Left cardiac atrium (tissue), 4 donors: ENCODE measurements at regions not wholly inside any gene's neighbourhood (a gene's known extent, or its start where the extent isn't known, plus 50 kb on each side); places are given as distances from the start of the nearest gene placed in this dataset.

Experiments
- ATAC-seq, 2 donors: fragments of 200-7000 bp; cut with Tn5 transposase; one replicate each; pipeline ENCODE4 v1.9.1; 2020; ENCODE audit warnings: mild to moderate bottlenecking in 2 of 2, moderate library complexity in 2 of 2
- DNase-seq: peaks from one replicate; pipeline ENCODE4 v3.0.0-alpha.2; 2020
- intact Hi-C, 2 donors: fragments of 100-400 bp; cut with DNase I; formaldehyde crosslinking; loops; one replicate each; pipeline versions ENCODE4 v1.14.1 to v1.15.1; 2022 to 2023
- donor health status: DM: no; HTN: yes; CAD: no.
- donor health status: DM: no; HTN: yes; CAD: no; lungs with severe emphysema.
- donor health status: DM: yes; HTN: yes; CAD: no.
- donor health status: Dilated cardiomyopathy.

DNA sequence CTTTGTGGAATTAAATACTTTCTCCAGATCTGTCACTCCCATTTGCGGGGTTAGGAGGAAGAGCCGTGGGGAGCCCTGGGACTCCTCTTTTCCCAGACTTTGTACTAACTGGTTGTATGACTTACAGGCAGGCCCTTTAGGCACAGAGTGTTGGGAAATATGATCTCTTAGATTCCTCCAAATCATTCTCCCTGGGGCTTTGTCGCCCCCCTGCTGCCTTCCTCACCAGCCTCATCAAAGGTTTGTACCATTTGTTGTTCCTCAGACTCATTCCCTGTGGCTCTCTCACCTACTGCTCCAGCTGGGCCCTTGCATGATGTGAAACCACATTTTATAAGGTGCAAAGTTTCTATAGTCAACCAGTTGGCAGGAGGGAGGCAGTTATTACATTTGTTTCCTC lies 56.4 kb downstream of the CRYGS start:
- peak in 1 of 2 donors; percentile 63 for ATAC-seq
- no peak for DNase-seq
- intact Hi-C loops, result no loop called here

DNA sequence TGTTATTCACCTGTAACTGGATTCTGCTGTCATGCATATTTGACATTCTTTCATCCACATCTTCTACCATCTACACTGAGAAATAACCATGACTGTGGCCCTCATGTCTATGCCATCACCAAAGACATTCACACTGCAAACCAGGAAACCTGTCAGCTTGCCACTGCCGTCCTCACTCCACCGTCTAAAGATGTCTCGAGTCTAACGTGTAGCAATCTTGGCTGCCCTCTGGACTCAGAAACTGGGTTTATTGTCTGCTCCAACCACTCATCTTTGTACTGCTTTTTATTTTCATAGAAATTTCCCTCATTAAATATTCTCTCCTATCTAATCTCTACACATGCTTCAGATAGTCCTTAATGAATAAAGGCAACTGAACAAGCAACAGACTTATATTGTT lies 57.1 kb downstream of the CRYGS start:
- DNase-seq (no peak), ATAC-seq (no peak)
- intact Hi-C loops, result no loop called here

DNA sequence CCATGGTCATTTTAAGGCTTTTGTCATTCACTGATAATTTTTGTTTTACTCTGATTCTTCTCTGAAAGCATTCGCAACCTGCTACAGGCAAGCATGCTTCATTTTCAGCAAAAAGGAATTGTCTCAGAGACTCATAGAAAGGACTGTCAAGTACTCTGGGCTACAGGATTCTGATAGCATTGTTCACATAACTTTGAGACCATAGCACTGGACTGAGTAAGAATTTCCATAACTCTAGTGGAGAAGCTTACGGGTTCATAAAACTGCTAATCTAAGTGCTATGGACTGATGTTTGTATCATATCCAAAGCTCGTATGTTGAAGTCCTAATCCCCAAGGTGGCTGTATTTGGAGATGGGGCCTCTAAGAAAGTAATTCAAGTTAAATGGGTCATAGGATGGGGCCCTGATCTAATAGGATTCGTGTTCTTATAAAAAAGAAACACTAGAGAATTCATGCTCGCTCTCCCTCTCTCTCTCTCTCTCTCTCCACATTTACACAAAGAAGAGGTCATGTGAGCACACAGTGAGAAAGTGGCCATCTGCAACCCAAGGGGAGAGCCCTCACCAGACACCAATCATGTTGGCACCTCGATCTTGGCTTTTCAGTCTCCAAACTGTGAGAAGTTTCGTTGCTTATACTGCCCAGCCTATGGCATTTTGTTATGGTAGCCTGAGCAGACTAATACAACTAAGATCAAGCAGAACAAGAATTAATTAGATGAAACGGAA lies 60.4 kb downstream of the CRYGS start:
- ATAC-seq (no peak), DNase-seq (no peak)
- intact Hi-C loops, result no loop called here

DNA sequence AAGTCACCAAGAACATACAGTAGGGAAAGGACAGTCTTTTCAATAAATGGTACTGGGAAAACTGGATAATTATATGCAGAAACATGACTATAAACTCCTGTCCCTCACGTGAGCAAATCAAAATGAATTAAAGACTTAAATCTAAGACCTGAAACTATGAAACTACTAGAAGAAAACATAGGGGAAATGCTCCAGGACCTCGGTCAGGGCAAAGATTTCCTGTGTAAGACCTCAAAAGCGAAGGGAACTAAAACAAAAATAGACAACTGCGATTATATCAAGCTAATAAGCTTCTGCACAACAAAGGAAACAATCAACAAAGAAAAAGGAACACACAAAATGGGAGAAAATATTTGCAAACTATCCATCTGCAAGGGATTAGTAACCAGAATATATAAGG lies 62.7 kb downstream of the CRYGS start:
- no peak for DNase-seq
- intact Hi-C loops, result no loop called here
- no peak for ATAC-seq

DNA sequence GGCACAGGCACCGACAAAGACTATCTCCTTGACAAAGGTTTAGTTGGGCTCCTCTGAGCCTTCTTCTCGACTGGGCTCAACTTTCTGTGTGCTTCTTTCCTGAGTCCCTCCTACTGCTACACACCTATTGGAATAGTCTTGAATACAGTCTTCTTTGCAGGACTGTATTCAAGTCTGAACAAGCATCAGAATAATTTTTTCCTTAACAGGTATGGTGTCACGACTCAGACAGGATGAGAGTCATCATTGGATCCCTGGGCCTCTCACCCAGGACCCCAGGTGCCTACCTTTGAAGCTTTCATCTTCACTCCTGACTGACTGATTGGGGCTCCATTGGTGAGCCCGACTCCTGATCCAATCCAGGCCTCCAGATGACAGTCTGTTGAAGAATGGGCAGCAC lies 66.3 kb downstream of the CRYGS start:
- ATAC-seq (no peak), DNase-seq (no peak)
- intact Hi-C loops, result loop anchor here in 1 of 2 donors (10.0 kb wide), 1 partner anchor 123 kb away; no protein-coding TSS in a partner anchor

DNA sequence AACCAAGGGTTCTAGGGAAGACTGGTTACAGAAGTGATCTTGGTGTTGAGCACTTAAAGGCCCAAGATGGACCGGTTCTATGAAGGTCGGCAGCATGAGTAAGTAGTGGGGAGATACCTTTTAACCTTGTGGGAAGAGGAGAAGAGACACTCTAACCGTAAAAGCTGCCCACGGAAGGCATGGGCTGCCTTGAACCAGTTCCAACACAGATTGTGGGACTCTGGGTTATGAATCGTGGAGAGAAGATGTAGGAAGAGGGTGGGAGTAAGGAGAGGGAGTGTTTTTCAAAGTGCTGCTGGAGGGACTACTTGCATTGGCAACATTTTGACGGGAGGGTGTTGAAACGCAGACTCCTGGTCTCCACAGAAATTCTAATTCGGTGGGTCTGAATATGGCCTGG lies 67.1 kb downstream of the CRYGS start:
- ATAC-seq (no peak), DNase-seq (no peak)
- intact Hi-C loops, result loop anchor here in 1 of 2 donors (10.0 kb wide), 1 partner anchor 122 kb away; no protein-coding TSS in a partner anchor

DNA sequence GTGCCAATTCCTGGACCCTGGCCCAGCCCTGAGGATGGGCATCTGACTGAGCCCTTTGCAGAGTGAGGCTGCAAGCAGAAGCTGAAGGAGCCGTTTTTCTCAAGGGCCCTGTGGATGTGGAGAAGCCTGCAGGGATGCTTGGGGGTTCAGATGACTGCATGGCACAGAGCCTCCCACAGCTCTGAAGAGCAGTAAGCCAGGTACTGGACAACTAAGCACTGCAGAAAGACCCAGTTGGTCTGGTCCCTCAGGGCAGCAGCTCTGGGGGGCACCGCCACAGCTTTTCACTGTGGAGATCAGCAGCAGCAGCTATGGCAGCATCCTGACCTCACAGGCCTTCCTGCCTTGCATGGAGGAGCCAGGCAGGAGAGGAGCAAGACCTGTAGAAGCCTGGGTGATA lies 67.6 kb downstream of the CRYGS start:
- DNase-seq (no peak), ATAC-seq (no peak)
- intact Hi-C loops, result loop anchor here in 1 of 2 donors (10.0 kb wide), 1 partner anchor 122 kb away; no protein-coding TSS in a partner anchor

DNA sequence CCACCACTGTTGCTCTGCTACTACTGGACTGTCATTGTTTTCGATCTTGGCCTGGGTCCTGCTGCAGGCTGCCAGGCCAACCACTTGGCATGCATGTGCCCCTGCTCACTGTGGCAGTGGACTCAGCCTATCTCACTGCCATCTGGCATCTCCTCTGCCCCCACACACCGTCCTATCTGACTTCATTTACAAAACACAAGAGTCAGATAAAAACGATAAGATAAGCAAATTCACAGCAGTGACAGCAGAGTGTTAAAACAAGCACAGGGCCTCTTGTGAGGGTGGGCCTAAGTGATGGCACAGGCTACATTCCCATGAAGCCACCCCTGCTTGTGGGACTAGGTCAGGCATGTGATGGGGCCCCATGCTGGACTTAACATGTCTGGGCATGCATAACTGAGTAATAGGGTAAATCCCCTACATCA lies 68.1 kb downstream of the CRYGS start:
- ATAC-seq (peak in 1 of 2 donors; percentile 58), DNase-seq (no peak)
- intact Hi-C loops, result loop anchor here in 1 of 2 donors (10.0 kb wide), 1 partner anchor 121 kb away; no protein-coding TSS in a partner anchor

DNA sequence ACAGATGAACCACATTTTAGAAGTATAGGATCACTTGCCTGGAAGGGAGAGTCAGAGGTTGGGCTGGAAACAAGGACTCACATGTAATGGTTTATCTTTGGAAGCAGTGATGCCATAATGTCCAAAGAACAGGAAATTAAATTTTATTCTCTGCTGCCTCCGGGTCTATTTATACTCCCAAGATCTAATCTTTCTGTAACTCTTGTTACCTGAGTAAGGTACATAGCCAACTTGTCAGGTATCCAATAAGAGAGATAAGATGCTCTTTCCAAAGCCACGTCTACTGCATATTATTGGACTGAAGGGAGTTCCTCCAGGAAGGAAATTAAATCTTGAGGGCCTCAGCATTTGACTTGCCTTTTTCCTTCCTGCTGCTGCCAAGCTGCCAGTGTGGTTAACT lies 71.0 kb downstream of the CRYGS start:
- DNase-seq, result no peak
- no peak for ATAC-seq
- intact Hi-C loops, result loop anchor here in 1 of 2 donors (10.0 kb wide), 1 partner anchor 118 kb away; no protein-coding TSS in a partner anchor

DNA sequence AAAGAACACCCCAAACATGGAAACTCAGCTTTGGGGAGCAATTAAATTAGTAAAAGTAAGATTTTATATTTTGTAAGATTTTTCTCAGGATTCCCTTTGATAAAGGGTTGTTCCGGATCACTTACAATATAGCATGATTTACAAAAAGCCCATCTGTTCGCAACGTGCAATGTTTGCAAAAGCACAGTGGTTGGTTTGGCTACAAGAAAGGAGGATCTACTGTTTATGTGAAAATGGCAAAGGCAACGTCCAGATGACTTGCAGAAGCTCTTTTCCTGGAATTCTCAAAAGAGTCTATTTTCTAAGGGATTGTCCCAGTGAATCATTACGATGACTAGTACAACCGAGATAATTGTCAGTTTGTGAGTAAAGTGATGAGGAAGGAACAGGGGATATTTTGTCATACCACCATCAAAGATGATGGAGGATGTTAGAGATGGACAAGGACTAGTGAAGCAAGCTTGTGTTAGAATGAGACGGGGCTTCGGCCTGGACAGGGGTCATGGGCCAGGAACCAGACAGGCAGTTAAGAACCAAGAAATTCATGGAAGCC lies 71.6 kb downstream of the CRYGS start:
- intact Hi-C loops, result loop anchor here in 1 of 2 donors (10.0 kb wide), 1 partner anchor 118 kb away; no protein-coding TSS in a partner anchor
- DNase-seq (no peak), ATAC-seq (no peak)

DNA sequence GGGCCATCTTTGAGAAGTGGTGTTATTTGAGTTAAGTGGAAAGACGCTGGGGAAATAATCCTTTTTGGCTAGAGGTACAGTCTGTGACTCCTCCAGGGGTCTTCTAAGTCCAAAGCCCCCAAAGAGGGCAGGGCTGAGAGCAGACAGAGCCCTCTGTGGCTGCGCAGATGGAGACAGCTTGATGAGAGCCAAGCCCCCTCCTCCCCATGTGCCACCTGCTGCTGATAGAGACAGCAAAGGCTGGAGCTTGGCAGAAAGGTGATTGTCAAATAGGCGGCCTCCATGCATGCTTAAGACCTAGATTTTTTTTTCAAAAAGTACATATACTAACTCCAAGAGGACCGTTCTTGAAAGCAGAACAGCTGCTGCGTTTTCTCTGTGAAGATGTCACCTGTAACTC lies 72.4 kb downstream of the CRYGS start:
- no peak for ATAC-seq
- intact Hi-C loops, result loop anchor here in 1 of 2 donors (10.0 kb wide), 1 partner anchor 117 kb away; no protein-coding TSS in a partner anchor
- DNase-seq, result no peak

DNA sequence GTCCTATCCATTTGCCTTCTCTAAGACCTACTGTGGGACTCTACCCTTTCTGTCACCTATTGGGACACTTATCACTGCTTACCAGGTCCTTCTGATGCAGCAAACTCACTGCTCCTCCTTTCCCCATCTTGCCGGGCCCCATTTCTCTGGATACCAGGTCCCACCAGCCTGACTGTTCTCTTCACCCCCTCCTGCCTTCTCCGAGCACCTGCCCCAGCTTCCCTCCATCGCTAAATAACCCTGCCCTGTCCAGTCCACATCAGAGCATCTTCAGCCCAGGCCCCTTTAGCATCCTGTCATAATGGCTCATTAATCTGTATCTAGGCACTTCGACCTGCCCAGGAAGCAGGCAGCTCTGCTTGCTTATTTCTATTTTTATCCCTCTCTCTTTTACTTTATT lies 74.7 kb downstream of the CRYGS start:
- ATAC-seq (no peak), DNase-seq (no peak)
- intact Hi-C loops, result no loop called here

DNA sequence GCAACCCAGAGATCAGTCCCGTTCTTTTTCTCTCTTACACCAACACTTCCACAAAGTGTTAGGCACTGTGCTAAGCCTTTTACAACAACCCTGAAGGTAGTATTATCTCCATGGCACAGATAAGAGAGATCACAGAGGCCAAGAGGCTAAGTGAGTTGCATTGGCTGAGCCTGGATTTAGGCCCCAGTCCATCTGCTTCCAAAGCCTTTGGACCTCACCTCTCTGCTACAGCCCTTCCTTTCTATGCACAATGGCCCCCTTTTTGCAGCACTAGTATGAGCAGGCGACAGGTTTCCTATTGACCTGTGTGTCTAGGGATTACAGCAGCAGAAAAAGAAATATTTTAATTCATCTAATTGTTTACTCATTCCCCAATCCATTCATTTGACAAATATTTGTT lies 76.2 kb downstream of the CRYGS start:
- ATAC-seq (peak in 1 of 2 donors; percentile 8), DNase-seq (no peak)
- intact Hi-C loops, result no loop called here

DNA sequence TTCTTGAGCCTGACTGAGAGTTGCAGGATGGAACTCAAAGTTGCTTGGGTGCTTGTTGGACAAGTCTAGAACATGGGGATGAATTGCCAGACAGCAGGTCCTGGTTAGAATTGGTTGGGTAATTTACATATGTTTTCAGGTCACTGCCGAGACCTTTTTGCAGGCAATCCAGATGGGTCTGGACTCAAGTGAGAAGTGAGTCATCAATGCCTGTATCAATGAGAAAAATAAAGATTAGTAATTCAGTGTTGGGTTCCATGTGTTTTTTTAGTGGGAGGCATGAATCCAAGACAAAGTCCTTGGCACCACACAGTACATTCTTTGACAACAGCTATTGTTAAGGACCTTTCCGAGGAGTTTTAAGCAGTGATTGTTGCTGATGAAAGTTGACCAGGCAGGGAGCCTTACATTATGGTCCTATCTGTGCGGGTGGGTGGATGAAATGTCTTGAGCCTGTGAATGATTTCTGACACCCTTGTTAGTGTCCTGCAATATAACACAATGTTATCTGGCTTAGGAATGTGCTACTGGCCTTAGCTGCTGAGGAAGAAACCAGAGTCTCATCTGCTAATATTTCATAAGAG lies 77.7 kb downstream of the CRYGS start:
- peak in 1 of 2 donors; percentile 49 for ATAC-seq
- intact Hi-C loops, result no loop called here

DNA sequence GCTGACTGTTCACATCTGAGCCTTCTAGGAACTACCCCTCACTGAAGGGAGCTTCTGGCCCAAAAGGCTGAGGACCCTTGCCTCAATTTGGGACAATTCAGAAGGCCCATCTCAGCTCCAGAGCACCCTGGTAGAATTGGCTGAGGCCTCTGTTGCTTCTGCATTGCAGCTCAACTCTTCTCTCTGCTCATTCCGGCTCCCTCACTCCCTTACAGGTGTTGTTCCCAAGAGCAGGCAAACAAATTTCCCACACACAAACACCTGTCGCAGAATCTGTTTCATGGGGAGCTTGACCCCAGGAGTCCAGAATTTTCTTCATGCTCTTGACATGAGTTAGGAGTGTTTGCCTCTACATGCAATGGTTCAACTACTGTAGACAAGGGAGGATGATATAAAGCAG lies 78.7 kb downstream of the CRYGS start:
- no peak for ATAC-seq
- intact Hi-C loops, result no loop called here
- DNase-seq, result no peak

More for the DNA sequence above, 77.7 kb downstream of the CRYGS start:
- DNase-seq, result no peak

DNA sequence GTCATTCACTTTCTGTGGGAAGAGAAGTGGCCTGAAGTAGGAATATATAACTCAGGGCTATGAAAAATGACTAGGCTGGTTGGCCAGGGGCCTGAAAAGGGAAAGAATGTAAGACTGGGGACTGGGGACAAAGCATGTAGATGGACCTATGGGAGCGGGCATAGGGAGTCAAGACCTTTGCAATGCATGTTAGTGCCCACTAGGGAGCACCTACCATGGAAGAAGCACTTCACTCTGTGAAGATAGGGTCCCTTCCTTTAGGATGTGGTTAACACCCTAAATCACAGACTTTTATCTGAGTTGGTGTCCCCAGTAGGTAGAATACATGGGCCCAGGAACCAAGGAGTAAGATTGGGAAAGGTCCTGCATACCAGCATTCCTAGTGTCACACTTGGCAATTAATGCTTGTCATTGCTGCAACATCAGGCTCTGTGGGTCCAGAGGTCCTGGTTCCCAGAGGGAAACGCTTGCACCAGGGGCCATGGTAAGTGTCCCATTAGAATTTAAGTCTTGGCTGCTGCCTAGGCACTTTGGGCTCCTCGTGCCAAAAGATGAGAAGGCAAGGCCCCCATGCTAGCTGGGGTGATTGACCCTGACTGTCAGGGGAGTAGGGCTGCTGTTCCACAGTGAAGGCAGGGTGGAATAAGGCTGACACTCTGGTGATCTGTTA lies 79.6 kb downstream of the CRYGS start:
- DNase-seq (no peak), ATAC-seq (no peak)
- intact Hi-C loops, result no loop called here

DNA sequence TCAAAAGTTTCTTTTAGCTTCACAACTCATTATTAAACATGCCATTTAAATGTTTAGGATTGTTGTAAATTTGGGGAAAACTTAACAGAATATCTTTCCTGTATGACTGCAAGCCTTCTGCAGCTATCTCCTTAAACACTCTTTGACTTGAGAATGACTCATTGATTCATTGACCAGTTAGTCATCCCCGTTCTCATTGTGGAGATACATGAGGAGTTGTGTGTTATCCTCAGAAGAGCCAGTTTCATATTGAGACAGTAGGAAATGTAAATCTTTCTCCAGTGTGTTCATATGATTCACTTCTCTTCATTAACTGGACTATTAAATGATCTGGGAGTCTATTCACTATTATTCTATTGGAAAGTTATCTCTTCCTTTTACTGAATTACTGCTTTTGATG lies 83.0 kb downstream of the CRYGS start:
- DNase-seq (no peak), ATAC-seq (no peak)
- intact Hi-C loops, result no loop called here

DNA sequence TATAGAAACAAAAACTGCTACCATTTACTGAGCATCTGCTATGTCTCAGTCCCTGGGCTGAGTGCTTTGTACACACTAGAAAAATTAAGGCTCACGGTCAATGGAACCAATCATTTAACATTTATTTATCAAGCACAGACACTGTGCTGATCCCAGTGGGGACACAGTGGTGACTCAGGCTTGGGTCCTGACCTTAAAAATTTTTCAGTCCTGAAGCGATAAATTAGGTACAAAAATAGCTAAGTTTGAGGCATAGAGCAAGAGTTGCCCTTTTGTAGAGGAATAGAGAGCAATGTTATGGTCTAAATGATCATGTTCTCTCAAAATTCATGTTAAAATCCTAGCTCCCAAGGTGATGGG lies 85.1 kb downstream of the CRYGS start:
- DNase-seq (no peak), ATAC-seq (peak in 1 of 2 donors; percentile 19)
- intact Hi-C loops, result no loop called here

DNA sequence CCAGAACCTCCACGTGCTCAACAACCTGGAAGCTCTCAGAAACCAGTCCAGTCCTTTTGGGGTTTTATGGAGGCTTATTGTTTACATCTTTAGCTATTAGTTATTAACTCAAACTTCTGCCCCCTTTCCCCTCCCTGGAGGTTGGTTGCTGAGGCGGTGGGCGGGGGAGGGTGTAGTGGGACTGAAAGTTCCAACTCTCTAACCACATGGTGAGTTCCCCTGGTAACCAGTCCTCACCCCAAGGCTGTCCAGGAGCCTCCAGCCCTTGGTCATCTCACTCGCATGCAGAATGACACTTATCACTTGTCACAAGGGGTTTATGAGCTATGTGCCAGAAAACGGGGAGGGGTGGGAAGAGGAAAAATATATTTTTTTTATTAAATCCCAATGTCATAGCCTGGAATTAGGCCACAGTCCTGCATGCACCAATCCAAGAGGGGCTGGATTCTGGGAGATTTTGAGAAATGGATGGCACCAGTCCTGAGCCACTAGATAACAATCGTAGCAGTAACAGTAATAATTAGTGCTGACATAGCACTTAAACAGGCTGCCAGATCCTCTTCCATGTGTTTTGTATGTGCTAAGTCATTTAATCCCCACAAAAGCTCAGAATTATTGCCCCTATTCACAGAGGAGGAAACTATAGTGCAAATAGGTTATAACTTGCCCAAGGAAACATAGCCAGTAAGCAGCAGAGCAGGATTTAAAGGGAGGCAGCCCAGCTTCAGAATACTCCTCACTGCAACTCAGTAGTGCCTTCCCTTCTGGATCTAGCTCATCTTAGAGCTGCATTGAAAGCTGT lies 85.7 kb downstream of the CRYGS start:
- ATAC-seq (no peak), DNase-seq (no peak)
- intact Hi-C loops, result no loop called here
